ENCODE measurements at regions not wholly inside any gene's neighbourhood (a gene's known extent, or its start where the extent isn't known, plus 50 kb on each side); places are given as distances from the start of the nearest gene placed in this dataset.

- no peak for TF ChIP-seq CTCF (IDR thresholded peaks at IDR 0.05; ENCODE audit: extremely low read depth, missing control alignments)
- no peak for DNase-seq (ENCODE audit: low spot score)
These were observed 578.9 kb upstream of the SEMA3D start for GRCh38 chr7:85765698-85766298.

GRCh38 chr7:85764034-85764433 lies 577.2 kb upstream of the SEMA3D start:
- DNase-seq (ENCODE audit: low spot score), result no peak
- TF ChIP-seq CTCF (IDR thresholded peaks at IDR 0.05; ENCODE audit: extremely low read depth, missing control alignments), result no peak

GRCh38 chr7:85757348-85757747 lies 570.5 kb upstream of the SEMA3D start:
- no peak for TF ChIP-seq CTCF (IDR thresholded peaks at IDR 0.05; ENCODE audit: extremely low read depth, missing control alignments)
- DNase-seq (ENCODE audit: low spot score), result no peak

- DNase-seq (ENCODE audit: low spot score), result peak; percentile 47
- peak; percentile 78 for TF ChIP-seq CTCF (IDR thresholded peaks at IDR 0.05; ENCODE audit: extremely low read depth, missing control alignments)
These were observed 563.6 kb upstream of the SEMA3D start for GRCh38 chr7:85750454-85750949.

- TF ChIP-seq CTCF (IDR thresholded peaks at IDR 0.05; ENCODE audit: extremely low read depth, missing control alignments), result no peak
- DNase-seq (ENCODE audit: low spot score), result no peak
These were observed 563.0 kb upstream of the SEMA3D start for GRCh38 chr7:85749696-85750453.

- DNase-seq (ENCODE audit: low spot score), result no peak
These were observed 562.0 kb upstream of the SEMA3D start for GRCh38 chr7:85748861-85749260.

More at GRCh38 chr7:85748861-85749260, 562.0 kb upstream of the SEMA3D start:
- no peak for TF ChIP-seq CTCF (IDR thresholded peaks at IDR 0.05; ENCODE audit: extremely low read depth, missing control alignments)
